HG02870 (cell line): ENCODE measurements at regions not wholly inside any gene's neighbourhood (a gene's known extent, or its start where the extent isn't known, plus 50 kb on each side); places are given as distances from the start of the nearest gene placed in this dataset.
"Not testable (repeated sequence)": the region's sequence is repeated elsewhere in the genome, so short reads cannot be mapped to it uniquely, and the experiment has no call there.

Source experiments
- ATAC-seq: cut with Tn5 transposase; IDR thresholded peaks from one replicate; pipeline ENCODE4 v1.9.1; 2021; ENCODE audit warnings: mild to moderate bottlenecking, moderate library complexity; ENCODE audit not compliant: unreplicated experiment

DNA sequence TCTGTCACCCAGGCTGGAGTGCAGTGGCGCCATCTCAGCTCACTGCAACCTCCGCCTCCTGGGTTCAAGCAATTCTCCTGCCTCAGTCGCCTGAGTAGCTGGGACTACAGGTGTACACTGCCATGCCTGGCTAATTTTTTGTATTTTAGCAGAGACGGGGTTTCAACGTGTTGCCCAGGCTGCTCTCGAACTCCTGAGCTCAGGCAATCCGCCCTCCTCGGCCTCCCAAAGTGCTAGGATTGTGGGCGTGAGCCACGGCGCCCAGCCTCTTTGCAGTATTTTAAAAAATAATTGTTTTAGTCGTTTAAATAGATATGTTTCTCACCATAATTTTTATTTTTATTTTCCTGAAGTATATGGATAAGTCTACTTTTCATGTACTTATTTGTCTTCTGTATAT is 452.9 kb upstream of the SPTLC3 start:
- ATAC-seq, result not testable (repeated sequence)

DNA sequence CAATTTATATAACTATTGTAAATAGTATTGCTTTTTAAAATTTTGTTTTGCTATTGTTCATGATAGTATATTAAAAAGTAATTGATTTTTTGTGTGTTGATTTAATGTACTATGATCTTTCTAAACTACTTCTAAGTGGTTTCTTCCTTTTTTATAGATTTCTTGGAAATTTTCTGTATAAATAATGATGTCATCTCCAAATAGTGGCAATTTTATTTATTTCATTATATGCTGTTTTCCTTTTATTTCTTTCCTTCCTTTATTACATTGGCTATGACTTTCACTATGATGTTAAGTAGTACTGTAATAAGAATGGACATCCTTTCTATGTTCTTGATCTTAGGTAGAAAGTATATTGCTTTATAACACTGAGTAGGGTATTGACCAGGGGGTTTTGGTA is 451.5 kb upstream of the SPTLC3 start:
- ATAC-seq, result no peak

DNA sequence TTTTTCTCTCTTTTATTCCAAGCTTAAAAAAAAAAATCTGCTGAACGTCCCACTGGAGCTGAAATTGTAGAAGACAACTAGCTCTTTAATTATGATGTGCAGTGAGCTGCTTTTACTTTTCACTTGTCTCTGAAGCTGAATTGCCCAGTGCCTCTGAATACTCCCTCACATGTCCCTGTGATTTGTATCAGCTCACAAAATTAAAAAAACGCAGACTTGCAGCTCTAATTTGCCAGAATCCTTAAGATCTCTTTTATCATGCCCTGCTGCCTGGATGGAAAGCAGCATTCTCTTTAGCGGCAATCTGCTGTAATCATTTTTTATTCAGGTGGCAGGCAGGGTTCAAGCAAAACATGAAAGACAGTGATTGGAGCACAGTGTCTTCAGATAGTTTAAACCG is 443.8 kb upstream of the SPTLC3 start:
- no peak for ATAC-seq

DNA sequence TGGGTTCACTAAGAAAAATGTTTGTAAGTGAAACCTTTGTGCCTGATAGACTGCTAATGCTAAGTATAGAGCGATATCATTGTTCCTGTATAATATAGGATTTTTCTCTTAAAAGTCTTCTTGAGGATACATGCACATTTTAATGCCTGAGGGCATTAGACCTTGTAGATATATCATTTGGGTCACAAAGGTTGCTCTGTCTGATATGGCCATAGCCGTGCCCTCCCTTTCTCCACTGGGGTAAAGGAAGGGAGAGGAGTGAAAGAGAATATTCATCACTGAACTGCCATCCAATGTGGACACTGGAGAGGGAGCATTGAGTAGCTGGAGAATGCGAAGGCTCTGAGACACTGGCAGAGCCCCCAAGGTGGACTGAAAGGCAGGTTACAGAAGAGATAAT is 442.2 kb upstream of the SPTLC3 start:
- no peak for ATAC-seq

DNA sequence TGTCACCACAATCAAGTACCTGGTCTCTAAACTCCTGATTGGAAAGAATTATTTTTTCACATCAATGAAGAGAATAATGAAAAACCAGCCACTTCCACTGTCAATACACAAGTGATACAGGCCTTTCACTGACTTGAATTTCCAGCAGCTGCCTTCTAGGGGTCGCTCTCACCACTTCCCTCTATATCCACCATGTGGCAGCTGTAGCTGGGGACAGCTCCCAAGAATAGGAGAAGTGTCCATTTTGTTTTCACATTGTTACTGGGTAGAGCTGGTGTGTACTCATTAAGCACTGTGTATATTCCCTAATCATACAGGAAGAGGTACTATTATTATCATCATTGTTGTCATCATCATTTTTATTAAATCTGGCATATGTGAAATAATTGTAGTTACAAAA is 438.4 kb upstream of the SPTLC3 start:
- no peak for ATAC-seq

- ATAC-seq, result no peak
Measured at GRCh38 chr20:12573442-12573841, 435.3 kb upstream of the SPTLC3 start.

- no peak for ATAC-seq
Measured at GRCh38 chr20:12575352-12576095, 433.2 kb upstream of the SPTLC3 start.

DNA sequence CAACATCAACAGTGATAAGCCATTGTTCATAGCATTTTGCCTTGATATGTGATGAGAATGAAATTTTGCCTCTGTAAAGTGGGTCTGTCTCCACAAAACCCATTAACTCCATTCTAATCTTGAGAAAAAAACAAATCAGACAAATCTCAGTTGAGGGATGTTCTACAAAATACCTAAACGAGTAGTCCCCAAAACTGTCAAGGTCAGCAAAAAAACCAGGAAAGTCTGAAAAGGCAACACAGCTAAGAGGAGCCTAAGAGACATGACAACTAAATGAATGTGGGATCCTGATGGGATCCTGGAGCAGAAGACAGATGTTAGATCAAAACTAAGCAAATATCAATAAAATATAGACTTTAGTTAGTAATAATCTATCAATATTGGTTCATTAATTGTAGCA is 431.6 kb upstream of the SPTLC3 start:
- ATAC-seq, result no peak

- no peak for ATAC-seq
Measured at GRCh38 chr20:12581644-12582289, 427.0 kb upstream of the SPTLC3 start.

DNA sequence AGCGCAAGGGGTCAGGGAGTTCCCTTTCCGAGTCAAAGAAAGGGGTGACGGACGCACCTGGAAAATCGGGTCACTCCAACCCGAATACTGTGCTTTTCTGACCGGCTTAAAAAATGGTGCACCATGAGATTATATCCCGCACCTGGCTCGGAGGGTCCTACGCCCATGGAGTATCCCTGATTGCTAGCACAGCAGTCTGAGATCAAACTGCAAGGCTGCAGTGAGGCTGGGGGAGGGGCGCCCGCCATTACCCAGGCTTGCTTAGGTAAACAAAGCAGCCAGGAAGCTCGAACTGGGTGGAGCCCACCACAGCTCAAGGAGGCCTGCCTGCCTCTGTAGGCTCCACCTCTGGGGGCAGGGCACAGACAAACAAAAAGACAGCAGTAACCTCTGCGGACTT is 426.1 kb upstream of the SPTLC3 start:
- ATAC-seq, result not testable (repeated sequence)

DNA sequence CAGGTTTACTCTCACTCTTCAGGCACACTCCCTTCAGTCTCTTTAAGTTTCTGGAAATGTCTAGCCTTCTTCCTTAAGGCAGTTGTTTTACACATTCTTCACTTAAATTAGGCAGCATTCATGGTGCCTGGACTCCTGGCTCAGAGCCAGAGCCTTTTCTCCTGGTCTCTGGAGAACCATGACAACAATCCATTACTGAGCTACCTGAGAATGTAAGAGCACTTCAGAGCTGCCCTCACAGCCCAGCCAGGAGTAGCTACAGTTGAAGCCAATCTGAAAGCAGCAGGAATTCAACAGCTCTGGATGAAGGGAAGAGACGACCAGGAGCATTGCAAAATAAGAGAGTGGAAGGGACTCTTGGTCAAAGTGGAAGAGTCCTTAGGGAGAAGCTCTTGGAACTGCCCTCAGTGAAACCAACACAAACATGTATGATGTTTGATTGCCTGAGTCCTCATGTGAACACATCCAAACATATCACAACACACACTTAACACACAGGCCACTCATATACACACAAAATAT is 416.8 kb upstream of the SPTLC3 start:
- no peak for ATAC-seq

- ATAC-seq, result no peak
Measured at GRCh38 chr20:12592756-12593155, 416.0 kb upstream of the SPTLC3 start.

GRCh38 chr20:12593342-12593873 is 415.4 kb upstream of the SPTLC3 start:
- ATAC-seq, result no peak

- no peak for ATAC-seq
Measured at GRCh38 chr20:12594410-12595088, 414.2 kb upstream of the SPTLC3 start.

DNA sequence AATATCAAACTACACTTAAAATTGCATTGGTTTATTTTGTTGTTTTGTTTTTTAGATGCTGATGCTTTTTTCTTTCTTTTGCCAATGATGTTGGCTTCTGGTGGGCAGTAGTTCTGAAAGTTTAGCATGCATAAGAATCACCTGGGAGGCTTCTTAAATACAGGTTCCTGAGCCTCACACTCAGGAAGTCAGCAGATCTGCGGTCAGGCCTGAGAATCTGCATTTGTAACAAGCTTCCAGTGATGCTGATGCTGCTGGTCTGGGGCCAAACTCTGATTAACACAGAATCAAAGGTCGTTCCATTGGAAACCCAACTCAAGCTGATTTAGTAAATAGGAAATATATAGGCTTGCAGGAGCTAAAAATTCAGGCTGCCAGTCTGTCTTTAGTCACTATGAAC is 412.9 kb upstream of the SPTLC3 start:
- ATAC-seq, result no peak

DNA sequence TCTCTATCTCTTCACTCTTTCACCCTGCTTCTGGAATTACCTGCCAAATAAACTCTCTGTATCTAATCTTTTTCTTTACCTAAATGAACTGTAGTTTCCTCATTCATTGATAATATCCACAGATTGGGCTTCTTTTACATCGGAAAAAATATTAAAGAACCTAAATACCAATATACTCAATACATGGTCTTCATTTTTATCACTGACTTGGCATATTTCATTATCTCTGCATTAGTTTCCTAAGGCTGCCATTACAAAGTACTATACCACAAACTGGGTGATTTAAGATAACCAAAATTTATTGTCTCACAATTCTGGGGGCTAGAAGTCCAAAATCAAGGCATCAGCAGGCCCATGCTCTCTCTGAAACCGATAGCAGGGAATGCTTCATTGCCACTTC is 411.9 kb upstream of the SPTLC3 start:
- no peak for ATAC-seq

DNA sequence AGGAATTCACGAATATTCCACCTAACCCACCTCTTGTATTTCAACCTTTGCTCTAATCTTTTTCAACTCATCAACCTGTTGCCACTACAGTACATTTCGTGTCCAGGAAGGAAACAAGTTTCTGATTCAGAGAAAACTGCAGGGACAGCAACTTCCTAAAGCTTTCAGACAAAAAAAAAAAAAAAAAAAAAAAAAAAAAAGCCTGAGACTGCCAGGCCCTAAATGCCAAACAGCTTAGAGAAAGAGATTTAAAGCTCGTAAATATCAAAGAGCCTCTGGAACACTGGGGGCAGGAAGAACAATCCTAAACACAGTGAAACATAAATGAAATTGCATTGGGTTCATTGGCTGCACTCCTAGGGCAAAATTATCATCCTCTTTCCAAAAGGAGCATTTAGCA is 411.2 kb upstream of the SPTLC3 start:
- ATAC-seq, result no peak

- no peak for ATAC-seq
Measured at GRCh38 chr20:12598894-12599293, 409.9 kb upstream of the SPTLC3 start.

- no peak for ATAC-seq
Measured at GRCh38 chr20:12599494-12599893, 409.3 kb upstream of the SPTLC3 start.

GRCh38 chr20:12605751-12606150 is 403.0 kb upstream of the SPTLC3 start:
- ATAC-seq, result no peak

DNA sequence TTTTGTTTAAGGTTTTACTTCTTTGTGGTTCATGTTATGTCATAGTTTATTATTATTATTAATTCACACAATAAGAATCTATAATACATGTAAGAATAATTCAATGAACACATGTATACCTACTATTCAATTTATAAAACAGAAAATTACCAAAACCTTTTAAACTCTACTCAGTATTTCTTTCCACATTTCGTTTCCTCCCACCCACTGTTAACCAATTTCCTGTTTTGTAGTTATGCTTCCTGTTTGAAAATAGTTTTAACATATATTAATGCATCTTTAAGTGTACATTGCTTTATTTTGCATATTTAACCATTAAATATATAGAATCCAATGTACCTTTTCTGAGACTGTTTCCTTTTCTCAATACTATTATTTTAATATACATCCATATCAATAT is 397.9 kb upstream of the SPTLC3 start:
- ATAC-seq, result no peak

DNA sequence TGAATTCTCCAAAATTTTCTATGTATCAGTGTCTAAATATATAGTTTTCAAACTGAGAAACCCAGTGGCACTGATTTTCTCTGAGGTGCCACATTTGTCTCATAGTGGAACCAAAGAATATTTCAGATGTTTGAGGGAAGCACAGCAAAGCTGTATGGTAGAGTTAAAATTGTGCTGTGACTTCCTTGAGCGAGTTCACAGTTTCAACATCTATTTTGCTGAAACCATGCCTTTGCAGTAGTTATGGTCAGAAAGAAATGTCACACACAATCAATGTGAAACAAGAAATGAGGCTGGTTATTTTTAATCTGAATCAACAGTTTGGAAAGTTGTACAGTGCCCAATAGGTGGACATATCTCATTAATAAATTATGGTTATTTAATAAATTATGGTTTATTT is 394.0 kb upstream of the SPTLC3 start:
- no peak for ATAC-seq
